ENCODE measurements at regions not wholly inside any gene's neighbourhood (a gene's known extent, or its start where the extent isn't known, plus 50 kb on each side); places are given as distances from the start of the nearest gene placed in this dataset.
"Not testable (repeated sequence)": the region's sequence is repeated elsewhere in the genome, so short reads cannot be mapped to it uniquely, and the experiment has no call there.

GRCh38 chr9:7489036-7489435 is 310.5 kb downstream of the DMAC1 start:
- no peak overlapping the region for H3K4me3 ChIP-seq (ENCODE audit: low read depth, low read length)
- no peak for DNase-seq
- TF ChIP-seq CTCF (IDR thresholded peaks at IDR 0.05; ENCODE audit: low read depth, low read length), result no peak

GRCh38 chr9:7484014-7484413 is 315.6 kb downstream of the DMAC1 start:
- H3K9me3 ChIP-seq (ENCODE audit: severe bottlenecking); H3K36me3 ChIP-seq; DNase-seq; H3K27ac ChIP-seq; H3K27me3 ChIP-seq (ENCODE audit: insufficient read depth, low read depth, severe bottlenecking); H3K4me3 ChIP-seq (ENCODE audit: low read depth, low read length): not testable (repeated sequence)

More at GRCh38 chr9:7489036-7489435, 310.5 kb downstream of the DMAC1 start:
- no peak overlapping the region for H3K27ac ChIP-seq
- H3K9me3 ChIP-seq (ENCODE audit: severe bottlenecking), result no peaks in the 10 kb centered on the region
- no peaks in the 10 kb centered on the region for H3K27me3 ChIP-seq (ENCODE audit: insufficient read depth, low read depth, severe bottlenecking)
- no peaks in the 10 kb centered on the region for H3K36me3 ChIP-seq

GRCh38 chr9:7481570-7481969 is 318.0 kb downstream of the DMAC1 start:
- DNase-seq, result no peak
- no peak overlapping the region for H3K27ac ChIP-seq
- H3K9me3 ChIP-seq (ENCODE audit: severe bottlenecking), result no peaks in the 10 kb centered on the region
- no peaks in the 10 kb centered on the region for H3K27me3 ChIP-seq (ENCODE audit: insufficient read depth, low read depth, severe bottlenecking)
- no peaks in the 10 kb centered on the region for H3K36me3 ChIP-seq
- no peak overlapping the region for H3K4me3 ChIP-seq (ENCODE audit: low read depth, low read length)
- no peak for TF ChIP-seq CTCF (IDR thresholded peaks at IDR 0.05; ENCODE audit: low read depth, low read length)

- Histone ChIP-seq H3K36me3 (no peaks in the 10 kb centered on the region), H3K9me3 (ENCODE audit: severe bottlenecking) (no peaks in the 10 kb centered on the region), H3K27ac (no peak overlapping the region), H3K4me3 (ENCODE audit: low read depth, low read length) (no peak overlapping the region), H3K27me3 (ENCODE audit: insufficient read depth, low read depth, severe bottlenecking) (no peaks in the 10 kb centered on the region)
- no peak for TF ChIP-seq CTCF (IDR thresholded peaks at IDR 0.05; ENCODE audit: low read depth, low read length)
- no peak for DNase-seq
Observed at GRCh38 chr9:7479300-7479699, 320.3 kb downstream of the DMAC1 start.

GRCh38 chr9:7478646-7479045 is 320.9 kb downstream of the DMAC1 start:
- no peaks in the 10 kb centered on the region for H3K9me3 ChIP-seq (ENCODE audit: severe bottlenecking)
- no peak overlapping the region for H3K27ac ChIP-seq
- H3K27me3 ChIP-seq (ENCODE audit: insufficient read depth, low read depth, severe bottlenecking), result no peaks in the 10 kb centered on the region
- DNase-seq, result no peak
- no peaks in the 10 kb centered on the region for H3K36me3 ChIP-seq
- H3K4me3 ChIP-seq (ENCODE audit: low read depth, low read length), result no peak overlapping the region
- TF ChIP-seq CTCF (IDR thresholded peaks at IDR 0.05; ENCODE audit: low read depth, low read length), result no peak

GRCh38 chr9:7467186-7467585 is 332.4 kb downstream of the DMAC1 start:
- Histone ChIP-seq H3K4me3 (ENCODE audit: low read depth, low read length) (no peak overlapping the region), H3K9me3 (ENCODE audit: severe bottlenecking) (no peaks in the 10 kb centered on the region), H3K27ac (no peak overlapping the region), H3K27me3 (ENCODE audit: insufficient read depth, low read depth, severe bottlenecking) (no peaks in the 10 kb centered on the region), H3K36me3 (no peaks in the 10 kb centered on the region)
- no peak for TF ChIP-seq CTCF (IDR thresholded peaks at IDR 0.05; ENCODE audit: low read depth, low read length)
- DNase-seq, result no peak

Measured in WERI-Rb-1 (cell line).